ENCODE measurements at regions not wholly inside any gene's neighbourhood (a gene's known extent, or its start where the extent isn't known, plus 50 kb on each side); places are given as distances from the start of the nearest gene placed in this dataset.

- DNase-seq (ENCODE audit: low read depth), result no peak
- no peak overlapping the region for H3K4me3 ChIP-seq (ENCODE audit: low read length)
- TF ChIP-seq, protein P1, sequence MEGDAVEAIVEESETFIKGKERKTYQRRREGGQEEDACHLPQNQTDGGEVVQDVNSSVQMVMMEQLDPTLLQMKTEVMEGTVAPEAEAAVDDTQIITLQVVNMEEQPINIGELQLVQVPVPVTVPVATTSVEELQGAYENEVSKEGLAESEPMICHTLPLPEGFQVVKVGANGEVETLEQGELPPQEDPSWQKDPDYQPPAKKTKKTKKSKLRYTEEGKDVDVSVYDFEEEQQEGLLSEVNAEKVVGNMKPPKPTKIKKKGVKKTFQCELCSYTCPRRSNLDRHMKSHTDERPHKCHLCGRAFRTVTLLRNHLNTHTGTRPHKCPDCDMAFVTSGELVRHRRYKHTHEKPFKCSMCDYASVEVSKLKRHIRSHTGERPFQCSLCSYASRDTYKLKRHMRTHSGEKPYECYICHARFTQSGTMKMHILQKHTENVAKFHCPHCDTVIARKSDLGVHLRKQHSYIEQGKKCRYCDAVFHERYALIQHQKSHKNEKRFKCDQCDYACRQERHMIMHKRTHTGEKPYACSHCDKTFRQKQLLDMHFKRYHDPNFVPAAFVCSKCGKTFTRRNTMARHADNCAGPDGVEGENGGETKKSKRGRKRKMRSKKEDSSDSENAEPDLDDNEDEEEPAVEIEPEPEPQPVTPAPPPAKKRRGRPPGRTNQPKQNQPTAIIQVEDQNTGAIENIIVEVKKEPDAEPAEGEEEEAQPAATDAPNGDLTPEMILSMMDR (conservative IDR thresholded peaks at IDR 0.05; ENCODE audit: low read depth, low read length), result no peak
Observed at GRCh38 chr20:55264703-55265239, 740.5 kb downstream of the CBLN4 start.

- no peak overlapping the region for H3K4me3 ChIP-seq (ENCODE audit: low read length)
- no peak for DNase-seq (ENCODE audit: low read depth)
- TF ChIP-seq, protein P1 (conservative IDR thresholded peaks at IDR 0.05; ENCODE audit: low read depth, low read length), result no peak
Observed at GRCh38 chr20:55258559-55258958, 746.8 kb downstream of the CBLN4 start.

DNA sequence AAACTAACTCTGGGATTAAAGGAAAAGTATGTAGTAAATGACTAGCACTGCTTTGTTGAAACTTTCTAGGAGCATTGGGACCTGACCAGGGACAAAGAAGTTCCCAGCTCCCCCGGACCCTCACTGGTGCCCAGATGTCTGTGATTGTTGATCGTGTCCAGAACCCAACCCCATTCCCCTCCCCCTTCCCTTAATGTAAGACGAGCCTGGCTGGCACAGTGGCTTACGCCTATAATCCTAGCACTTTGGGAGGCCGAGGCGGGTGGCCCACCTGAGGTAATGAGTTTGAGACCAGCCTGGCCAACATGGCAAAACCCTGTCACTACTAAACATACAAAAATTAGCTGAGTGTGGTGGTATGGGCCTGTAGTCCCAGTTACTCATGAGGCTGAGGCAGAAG is 750.3 kb downstream of the CBLN4 start:
- DNase-seq (ENCODE audit: low read depth), result no peak

DNA sequence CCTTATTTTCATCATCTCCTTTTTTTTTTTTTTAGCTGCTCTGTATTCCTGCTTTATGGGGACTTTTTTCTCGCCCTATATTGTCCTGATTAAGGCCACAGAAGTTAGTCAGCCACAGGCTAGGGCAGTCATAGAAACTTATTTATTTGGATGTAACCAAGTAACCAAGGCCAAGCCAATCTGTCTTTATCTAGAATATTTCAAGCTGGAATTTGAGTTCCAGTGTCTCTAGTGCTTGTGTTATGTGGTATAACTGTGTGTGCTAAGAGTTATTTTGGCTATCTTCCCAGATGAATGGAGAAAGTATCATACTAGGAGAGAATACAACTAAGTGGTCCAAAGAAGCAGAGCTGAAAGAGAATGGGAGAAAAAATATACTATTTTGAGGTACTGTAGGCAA is 751.5 kb downstream of the CBLN4 start:
- DNase-seq (ENCODE audit: low read depth), result no peak
- no peak overlapping the region for H3K4me3 ChIP-seq (ENCODE audit: low read length)
- TF ChIP-seq, protein P1 (conservative IDR thresholded peaks at IDR 0.05; ENCODE audit: low read depth, low read length), result no peak

More for the DNA sequence above, 750.3 kb downstream of the CBLN4 start:
- H3K4me3 ChIP-seq (ENCODE audit: low read length), result no peak overlapping the region
- TF ChIP-seq, protein P1 (conservative IDR thresholded peaks at IDR 0.05; ENCODE audit: low read depth, low read length), result no peak

GRCh38 chr20:55252521-55252920 is 752.8 kb downstream of the CBLN4 start:
- no peak overlapping the region for H3K4me3 ChIP-seq (ENCODE audit: low read length)
- TF ChIP-seq, protein P1 (conservative IDR thresholded peaks at IDR 0.05; ENCODE audit: low read depth, low read length), result no peak
- no peak for DNase-seq (ENCODE audit: low read depth)

- TF ChIP-seq, protein P1 (conservative IDR thresholded peaks at IDR 0.05; ENCODE audit: low read depth, low read length), result no peak
- no peak overlapping the region for H3K4me3 ChIP-seq (ENCODE audit: low read length)
- no peak for DNase-seq (ENCODE audit: low read depth)
Observed at GRCh38 chr20:55251170-55251569, 754.1 kb downstream of the CBLN4 start.

DNA sequence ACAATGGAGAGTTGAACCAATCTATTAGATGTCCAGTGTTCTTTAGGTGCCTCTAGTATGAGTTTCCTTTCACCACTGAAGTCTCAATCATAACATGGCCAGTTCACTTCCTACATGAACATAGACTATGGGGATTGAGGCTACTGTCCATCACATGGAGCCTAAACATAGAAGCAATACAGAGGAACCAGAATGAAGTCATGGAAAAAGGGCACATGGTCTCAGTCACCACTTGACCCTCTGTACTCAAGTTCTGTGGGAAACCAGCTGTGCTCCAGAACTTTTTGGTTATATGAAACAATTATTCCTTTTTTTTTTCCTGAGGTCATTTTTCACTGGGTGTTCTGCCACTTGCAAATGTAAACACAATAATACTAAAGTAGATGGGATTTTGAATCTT is 762.5 kb downstream of the CBLN4 start:
- no peak overlapping the region for H3K4me3 ChIP-seq (ENCODE audit: low read length)
- DNase-seq (ENCODE audit: low read depth), result no peak
- TF ChIP-seq, protein P1 (conservative IDR thresholded peaks at IDR 0.05; ENCODE audit: low read depth, low read length), result no peak

Measured in retinal pigment epithelial cell (primary cell).